NCI-H2196 (cell line): ENCODE measurements at regions not wholly inside any gene's neighbourhood (a gene's known extent, or its start where the extent isn't known, plus 50 kb on each side); places are given as distances from the start of the nearest gene placed in this dataset.

Experiments
- DNase-seq: peaks from one replicate; lab custom pipeline; 2025; ENCODE audit not compliant: unreplicated experiment; lab: John Stamatoyannopoulos, UW

DNA sequence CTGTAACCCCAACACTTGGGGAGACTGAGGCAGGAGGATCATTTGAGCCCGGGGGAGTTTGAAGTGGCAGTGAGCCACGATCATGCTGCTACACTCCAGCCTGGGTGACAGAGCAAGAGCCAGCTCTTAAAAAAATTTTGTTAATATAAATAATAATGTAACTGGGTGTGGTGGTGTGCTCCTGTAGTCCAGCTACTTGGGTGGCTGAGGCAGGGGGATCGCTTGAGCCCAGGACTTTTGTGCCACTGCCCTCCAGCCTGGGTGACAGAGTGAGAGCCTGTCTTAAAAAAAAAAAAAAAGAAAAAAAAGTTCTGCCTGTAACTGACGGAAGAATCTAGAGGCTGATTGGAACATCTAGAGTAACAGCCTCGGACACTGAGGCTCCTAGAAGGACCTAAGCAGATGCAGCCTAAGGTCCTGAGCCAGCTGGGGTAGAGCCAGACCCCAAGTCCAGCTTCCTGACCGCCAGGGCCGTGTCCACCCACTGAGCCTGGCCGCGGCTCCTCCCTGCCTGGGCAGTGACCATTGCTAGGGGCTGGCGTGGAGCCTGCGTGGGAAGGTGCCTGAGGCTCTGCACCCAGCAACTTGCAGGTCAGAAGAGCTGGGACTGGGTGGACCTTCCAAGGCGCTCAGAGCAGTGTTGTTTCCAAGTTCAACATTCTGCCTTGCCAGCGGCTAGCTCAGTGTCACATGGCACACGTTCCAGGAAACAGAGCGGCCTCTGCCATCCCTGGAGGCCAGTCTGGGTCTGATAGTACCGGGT is 209.4 kb upstream of the CIBAR2 start:
- peak; percentile 44 for DNase-seq

DNA sequence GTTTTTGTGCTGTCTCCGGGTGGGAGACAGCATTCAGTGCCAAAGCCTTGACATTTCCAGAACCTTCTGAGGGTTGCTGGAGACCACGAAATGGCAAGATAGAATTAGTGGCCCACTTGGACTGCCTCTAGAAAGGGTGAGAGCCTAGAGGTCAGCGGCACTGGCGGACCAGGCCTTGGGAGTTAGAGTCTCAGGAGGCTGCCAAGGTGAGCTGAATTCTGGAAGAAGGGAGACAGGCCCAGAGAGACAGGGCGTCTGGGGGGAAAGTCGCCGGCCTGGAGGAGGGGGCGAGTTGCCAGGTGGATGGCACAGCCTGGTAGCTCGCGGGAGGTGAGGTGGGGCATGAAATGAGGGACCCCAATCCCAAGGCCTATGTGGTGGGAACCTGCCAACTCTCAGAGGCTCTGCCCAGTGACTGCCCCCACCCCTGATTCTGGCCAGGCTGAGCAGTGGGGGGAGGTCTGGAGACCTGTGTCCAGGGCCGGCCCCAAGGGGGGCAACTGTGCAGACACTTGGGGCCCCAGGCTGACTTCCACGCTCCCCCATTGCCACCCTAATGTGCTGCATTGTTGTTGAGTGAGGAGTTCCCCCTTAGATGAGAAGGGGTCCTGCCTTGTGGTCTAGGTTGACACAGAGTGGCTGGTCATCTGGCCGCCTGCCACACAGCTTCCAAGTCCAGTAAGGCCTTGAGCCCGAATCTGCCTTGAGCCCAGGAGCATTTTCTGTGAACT is 211.1 kb upstream of the CIBAR2 start:
- no peak for DNase-seq

DNA sequence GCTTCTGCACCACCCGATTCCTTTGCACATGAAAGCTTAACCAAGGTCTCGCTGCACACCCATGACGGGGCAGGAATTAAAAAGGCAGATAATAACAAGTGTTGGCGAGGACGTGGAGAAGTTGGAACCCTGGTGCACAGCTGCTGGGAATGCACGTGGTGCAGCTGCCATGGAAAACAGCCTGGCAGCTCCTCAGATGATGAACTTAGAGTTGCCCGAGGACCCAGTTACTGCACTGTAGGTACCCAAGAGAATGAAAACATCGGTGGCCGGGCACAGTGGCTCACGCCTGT is 211.6 kb upstream of the CIBAR2 start:
- no peak for DNase-seq

DNA sequence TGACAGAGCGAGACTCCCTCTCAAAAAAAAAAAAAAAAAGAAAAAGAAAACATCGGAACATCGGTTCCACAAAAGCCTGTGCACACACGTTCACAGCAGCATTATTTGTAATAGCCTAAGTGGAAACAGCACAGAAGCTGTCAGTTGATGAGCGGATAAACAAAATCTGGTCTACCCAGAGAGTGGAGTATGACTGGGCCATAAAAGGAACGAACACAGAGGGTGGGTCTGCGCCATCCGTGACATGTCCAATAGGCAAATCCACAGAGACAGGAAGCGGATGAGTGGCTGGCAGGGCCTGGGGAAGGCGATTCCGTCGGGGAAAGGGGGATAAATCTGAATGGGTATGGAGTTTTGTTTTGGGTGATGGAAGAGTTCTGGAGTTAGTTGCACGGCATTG is 212.2 kb upstream of the CIBAR2 start:
- DNase-seq: no peak

DNA sequence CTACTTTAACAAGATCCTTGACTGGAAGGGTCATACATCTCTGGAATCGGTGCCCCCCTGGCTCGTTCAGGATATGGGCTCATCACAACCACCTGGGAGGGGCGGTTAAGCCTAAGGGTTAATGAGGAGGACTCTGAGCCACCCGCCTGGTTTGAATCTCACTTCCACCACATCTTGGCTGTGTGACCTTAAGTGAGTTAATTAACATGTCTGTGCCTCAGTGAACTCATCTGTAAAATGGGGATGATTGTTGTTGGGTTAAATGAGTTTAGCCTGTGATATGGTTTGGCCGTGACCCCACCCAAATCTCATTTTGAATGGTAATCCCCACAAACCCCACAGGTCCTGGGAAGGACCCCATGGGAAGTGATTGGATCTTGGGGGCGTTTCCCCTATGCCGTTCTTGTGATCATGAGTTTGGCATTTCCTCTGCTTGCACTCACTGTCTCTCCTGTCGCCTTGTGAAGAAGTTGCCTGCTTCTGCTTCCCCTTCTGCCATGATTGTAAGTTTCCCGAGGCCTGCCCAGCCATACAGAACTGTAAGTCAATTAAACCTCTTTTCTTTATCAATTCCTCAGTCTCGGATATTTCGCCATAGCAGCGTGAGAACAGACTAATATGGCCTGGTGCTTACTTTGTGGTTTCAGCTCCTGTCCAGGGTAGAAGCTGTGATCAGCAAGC is 214.0 kb upstream of the CIBAR2 start:
- no peak for DNase-seq

DNA sequence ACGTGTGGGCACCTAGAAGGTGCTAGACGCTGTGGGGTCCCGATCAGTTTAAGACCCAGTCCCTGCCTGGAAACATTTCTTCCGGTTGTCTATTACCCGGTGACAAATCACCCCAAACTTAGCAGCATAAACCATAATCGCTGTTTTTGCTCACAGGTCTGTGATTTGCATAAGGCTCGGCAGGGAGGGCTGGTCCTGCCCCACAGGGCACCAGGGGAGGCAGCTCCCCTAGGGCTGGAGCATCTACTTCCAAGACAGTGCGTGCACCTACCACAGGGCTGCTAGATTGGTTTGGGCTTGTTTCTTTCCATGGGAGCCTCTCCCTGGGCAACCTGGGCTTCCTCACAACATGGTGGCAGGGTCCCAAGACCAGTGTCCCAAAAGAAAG is 214.5 kb upstream of the CIBAR2 start:
- no peak for DNase-seq

DNA sequence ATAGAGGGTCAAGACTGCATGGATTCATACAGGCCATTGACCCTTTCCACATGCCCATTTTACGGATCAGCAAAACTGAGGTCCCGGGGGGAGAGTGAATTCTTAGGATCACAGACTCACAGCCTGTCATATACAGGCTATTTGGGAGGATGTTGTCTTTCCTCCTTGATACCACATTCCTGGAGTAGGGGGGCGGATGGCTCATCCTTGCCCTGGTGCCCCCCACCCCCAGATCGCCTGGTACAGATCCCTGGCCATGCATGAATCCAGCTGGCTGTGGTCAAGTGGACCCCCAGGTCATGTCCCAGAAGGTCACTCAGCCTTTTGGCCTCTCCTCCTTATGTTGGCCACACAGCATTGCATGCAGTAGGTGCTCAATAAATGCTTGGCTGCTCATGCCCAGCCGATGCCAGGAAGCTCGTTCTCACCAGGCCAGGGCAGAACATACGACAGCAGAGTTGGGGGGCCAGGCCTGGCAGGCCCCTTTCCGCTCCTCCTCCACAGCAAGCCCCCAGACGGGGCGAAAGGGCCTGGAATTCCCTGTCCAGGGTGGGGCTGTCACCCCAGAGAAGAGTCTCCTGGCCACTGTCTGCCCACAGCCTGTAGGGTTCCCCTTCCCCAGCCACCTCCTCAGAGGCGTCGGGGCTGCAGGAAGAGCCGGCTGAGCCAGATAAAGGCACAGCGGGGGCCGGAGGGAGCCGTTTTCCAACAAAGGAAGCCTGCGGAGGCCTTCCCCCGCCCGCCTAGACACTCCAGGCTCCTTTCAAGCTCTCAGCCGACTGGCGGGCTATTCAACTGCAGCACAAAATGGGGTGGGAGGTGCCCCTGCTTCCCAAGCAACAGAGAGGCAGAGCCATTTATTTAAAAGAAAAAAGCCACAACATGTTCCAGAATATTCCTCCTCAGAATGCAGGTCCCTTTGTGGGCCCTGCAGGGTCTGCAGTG is 215.7 kb upstream of the CIBAR2 start:
- DNase-seq: peak; percentile 42

DNA sequence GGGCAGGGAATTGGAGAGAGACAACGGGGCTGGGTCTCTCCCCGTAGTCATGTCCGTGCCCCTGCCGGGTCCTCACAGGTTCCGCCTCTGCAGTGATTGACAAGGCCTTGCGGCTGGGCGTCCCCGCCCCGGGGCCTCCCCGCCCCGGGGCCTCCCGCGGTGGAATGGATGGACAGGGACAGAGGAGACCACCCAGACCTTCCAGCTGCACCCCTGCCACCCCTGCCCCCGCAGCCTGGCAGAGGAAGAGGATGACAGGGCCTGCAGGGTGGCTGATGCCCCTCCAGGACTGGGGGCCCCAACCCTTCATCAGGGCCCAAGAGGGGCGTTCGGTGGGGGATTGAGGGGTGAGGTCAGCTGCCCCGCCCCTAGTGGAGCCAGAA is 216.4 kb upstream of the CIBAR2 start:
- DNase-seq: no peak

DNA sequence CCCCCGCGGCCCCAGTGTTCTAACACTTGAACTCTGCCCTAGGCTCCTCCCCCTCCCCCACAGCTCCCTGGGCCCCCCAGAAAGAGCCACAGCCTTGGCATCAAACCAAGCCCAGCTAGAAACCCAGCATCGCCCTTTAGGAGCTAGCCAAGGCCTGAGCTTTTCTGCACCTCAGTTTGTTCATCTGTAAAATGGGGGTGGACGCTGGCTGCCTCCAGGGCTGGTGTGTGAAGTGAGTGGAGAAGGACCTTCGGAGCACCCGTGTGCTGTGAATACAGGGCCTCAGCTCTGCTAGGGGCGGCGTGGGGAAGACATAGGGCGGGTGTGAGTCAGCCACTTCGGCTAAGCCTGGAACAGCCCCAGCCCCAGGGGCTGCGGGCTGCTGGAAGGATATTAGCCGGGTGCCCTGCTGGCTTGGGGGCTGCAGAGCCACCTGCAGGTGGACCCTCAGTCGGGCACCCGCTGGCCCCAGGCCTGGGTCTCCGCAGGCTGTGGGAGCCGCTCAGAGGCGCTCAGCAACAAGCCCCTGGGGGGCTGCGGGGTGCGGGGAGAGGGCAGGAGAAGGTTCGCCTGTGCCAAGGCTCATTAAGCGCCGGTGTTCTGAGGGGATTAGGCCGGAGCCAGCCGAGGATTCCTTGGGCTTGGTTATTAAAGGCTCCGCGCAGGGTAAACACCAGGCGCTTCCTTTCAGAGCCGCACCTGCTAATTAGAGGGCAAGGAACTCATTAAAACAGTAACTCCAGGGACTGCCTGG is 217.0 kb upstream of the CIBAR2 start:
- peak; percentile 13 for DNase-seq

DNA sequence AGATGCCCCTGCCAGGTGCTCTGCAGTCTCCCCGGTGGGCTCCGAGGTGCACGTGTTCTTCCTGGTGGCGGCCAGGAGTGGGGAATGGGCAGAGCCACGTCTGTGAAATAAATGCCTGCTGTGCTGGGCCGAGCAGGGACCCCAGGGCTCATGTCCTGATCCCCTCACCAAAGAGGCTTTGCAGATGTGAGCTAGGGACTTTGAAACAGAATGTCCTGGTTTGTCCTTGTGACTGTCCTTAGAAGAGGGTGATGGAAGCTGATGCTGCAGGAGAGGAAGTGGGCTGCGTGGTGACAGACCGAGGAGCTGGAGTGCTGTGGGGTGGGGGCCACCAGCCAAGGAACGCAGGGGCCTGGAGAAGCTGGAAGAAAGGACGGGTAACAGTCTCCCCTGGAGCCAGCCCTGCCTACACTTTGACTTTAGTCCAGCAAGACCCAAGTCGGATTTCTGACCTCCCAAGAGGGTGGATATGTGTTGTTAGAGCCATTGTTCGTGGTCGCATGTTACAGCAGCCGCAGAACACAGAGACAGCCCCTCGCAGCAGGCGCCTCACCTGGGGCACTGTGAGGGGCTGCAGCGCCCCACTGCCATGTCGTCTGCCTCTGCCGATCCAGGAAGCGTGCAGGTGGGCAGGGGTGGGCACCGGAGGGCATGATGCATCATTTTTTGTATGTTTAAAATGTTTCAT is 217.9 kb upstream of the CIBAR2 start:
- DNase-seq: no peak

DNA sequence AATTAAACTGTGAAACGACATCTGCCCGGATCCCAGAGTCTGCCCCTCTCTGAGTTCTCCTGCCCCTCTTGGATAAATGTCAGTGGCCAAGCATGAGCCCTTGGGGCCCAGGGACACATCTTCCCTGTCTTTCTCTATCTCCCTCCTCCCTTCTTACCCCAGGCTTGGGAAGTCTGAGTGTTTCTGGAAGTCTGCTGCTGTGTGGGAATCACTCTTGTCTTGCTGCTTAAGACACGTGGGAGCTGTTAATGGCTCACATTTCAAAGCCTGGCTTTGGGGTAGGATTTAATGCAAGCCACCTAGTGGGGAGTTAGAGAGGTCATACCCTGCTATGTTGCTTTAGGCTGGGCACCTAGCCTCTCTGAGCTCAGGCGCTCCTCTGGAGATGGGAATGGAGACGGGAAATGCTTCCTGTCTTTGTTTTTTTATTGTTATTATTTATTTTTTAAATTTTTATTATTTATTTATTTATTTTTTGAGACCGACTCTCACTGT is 218.5 kb upstream of the CIBAR2 start:
- peak; percentile 29 for DNase-seq

DNA sequence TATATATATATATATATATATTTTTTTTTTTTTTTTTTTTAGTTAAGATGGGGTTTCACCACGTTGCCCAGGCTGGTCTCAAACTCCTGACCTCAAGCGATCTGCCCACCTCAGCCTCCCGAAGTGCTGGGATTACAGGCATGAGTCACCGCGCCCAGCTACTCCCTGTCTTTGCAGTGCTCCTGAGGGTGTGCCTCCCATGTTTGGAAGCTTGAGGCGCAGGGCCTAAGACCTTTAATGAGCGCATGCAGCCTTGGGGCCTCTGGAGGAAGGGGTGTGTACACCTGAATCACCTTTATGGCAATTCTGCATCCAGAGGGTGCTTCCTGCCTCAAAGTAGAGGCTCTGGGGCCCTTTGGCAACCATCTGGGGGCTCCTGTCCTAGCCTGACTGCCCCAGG is 219.4 kb upstream of the CIBAR2 start:
- no peak for DNase-seq

DNA sequence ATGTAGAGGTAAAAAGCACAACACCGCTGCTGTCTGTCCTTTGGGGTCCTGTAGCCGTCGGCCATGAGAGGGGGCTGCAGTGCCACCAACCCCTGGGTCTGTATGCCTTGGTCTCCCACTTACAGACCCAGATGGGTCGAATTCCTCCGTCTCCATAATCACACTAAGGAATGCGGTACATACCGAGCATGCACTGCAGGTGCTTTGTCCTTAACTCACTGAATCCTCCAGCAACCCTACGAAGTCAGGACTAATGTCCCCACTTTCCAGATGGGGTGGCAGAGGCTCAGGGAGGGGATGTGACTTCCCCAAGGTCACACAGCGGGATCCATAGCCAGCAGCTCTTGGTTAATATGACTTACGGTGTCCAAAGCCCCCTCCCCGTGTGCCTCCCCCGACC is 219.9 kb upstream of the CIBAR2 start:
- no peak for DNase-seq

DNA sequence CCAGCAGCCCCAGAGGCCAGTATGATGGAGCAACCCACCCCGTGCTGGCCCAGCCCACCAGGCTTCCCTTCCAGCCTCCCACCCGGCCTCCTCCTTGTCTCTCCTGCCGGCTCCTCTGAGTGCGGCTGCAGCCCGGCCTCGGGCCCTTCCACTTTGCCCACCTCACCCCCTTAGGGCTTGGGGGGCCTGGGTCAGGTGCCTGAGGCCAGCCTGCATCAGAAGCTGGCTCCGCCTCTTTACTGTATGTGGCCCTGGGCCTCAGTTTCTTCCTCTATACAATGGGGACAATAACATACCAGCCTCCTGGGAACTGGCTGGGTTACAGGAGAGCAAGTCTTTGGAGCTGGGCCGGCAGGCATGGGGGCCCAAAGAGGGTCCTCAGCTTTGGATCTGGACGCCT is 221.1 kb upstream of the CIBAR2 start:
- no peak for DNase-seq

DNA sequence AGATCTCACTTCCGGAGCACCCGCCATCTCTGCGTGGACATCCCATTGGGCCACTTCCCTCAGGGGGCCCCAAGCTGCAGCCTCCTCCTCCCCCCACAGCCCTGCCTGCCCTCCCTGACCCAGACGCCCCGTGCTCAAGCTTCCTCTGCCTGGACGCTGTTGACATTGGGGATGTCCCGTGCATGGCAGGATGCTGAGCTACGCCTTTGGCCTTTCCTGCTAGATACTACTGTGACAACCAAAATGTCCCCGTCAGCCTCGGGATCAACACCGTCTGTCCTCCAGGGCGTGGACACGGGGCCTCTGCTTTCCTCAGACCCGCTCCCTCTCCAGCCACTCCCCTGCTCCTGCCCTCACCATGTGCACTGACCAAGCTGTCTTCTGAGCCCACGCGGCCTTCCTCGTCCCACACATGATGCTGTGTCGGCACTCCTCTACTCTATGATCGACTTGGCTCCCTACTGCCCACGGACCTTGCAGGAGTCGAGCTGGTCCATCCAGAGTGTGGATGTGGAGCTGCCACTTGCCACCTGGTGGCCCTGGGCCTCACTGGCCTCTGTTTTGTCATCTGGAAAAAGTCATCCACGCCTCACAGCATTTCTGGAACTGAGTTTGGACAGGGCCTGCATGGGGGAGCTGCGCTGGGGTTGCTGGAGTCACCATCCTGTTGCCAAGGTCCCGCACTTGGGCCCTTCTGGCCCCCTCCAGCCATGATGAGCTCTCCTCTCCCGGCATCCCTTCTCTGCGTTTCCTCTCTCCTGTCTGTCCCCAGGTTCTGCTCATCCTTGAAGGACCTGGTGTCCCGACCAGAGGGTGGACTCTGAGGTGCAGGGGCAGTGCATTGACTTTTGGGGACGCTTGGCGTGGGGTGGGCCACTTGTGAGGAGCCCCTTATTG is 221.7 kb upstream of the CIBAR2 start:
- DNase-seq: no peak

DNA sequence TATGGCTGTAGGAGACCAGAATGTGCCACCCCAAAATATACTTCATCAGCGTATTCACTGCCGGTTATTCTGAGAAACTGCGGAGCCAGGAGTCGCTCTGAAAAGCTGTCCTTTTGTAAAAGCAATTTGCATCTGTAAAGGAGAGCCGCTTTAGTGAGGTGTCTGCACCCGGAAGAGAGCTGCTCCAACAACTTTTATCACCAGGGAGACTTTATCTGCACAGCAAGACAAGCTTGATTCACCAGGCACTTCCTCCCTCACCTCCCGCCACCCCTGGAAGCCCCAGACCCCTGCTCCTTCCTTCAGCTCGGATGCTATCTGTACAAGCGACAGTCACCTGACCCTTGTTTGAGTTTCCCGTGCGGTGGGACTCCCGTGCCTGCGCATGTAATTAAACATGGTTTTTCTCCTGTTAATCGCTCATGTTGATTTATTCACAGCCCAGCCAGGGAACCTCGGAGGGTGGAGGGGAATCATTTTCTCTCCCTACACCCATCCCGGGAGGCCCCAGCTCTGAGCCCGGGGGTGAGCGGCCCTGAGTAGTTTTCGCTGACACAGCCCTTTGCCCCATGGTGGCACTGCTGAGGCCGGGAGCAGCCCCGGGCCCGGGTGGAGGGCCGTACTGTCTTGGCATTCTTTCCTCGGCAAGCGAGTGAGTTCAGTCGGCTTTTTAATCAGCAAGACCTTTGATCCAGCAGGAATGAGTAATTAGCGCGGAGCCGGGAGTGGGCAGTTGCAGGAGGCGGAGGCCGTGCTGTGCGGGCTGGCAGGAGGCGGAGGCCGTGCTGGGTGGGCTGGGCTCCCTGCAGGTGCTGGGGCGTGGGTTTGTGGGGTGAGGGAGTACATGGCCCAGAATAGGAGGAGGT is 222.7 kb upstream of the CIBAR2 start:
- no peak for DNase-seq

DNA sequence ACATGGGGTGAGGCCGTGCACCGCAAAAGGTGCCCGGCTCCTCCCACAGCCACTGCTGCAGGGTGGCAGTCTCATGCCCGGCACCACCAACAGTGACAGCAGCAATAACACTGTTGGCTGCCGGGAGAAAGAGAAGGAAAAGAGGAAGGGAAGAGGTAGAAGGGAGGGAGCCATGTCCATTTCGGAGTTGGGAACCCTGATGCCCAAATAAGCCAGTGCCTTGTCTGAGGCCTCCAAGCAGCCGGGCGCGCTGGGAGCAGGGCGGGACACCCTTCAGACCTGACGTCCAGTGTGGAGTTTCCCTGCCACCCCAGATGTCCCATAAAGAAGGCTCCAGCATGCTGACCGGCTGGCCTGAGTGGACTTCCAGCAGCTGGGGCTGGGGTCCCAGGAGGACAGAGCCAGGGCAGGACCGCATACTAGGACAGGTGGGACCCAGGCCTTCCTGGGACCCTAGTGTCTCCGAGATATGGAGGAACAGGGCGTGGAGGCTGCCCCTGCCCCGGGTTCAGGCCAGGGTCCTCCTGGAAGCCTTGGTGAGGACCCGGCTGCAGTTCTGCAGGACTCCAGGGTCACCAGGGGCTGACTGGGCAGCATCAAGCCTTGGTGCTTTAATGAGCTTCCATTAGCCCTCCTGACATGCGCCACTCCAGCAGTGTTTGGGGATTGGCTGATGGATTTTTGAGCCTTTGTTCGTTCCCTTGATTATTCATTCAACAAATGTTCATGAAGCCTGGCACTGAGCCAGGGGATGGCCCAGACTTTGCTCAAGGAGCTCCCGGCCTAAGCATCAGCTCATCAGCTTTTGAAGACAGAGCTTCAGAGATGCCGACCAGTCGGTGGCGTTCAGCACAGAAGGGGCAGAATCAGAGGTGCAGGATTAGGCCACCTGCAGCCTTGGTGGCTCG is 223.6 kb upstream of the CIBAR2 start:
- no peak for DNase-seq
